AG04449 (cell line): ENCODE measurements at regions not wholly inside any gene's neighbourhood (a gene's known extent, or its start where the extent isn't known, plus 50 kb on each side); places are given as distances from the start of the nearest gene placed in this dataset.
"Not testable (repeated sequence)": the region's sequence is repeated elsewhere in the genome, so short reads cannot be mapped to it uniquely, and the experiment has no call there.

ENCODE experiments used
- CTCF ChIA-PET: fragments of 350-600 bp; formaldehyde crosslinking; extraction: SDS; loops from one replicate; lab custom pipeline; 2021; ENCODE audit warnings: antibody characterized with exemption; lab: Yijun Ruan, JAX
- POLR2A ChIA-PET: fragments of 400-600, 350-600 bp; formaldehyde crosslinking; extraction: SDS; loops from one replicate; lab custom pipeline; 2020; ENCODE audit warnings: antibody characterized with exemption, inconsistent platforms; lab: Yijun Ruan, JAX
- DNase-seq: peaks from one replicate; pipeline ENCODE4 v3.0.0-alpha.2; 2010; ENCODE audit warnings: low read depth, low spot score
- H3K4me3 ChIP-seq: 2 replicates; pipeline ENCODE4 v1.5.1; 2011; ENCODE audit warnings: low read depth, mild to moderate bottlenecking, control low read depth, low read length
- TF ChIP-seq, protein P1 (sequence below): IDR thresholded peaks from one replicate; pipeline ENCODE4 v1.5.1; 2011; ENCODE audit warnings: mild to moderate bottlenecking, moderate library complexity, low read length, control low read depth, inconsistent platforms; ENCODE audit not compliant: insufficient read depth; ENCODE audit errors: missing control alignments

DNA sequence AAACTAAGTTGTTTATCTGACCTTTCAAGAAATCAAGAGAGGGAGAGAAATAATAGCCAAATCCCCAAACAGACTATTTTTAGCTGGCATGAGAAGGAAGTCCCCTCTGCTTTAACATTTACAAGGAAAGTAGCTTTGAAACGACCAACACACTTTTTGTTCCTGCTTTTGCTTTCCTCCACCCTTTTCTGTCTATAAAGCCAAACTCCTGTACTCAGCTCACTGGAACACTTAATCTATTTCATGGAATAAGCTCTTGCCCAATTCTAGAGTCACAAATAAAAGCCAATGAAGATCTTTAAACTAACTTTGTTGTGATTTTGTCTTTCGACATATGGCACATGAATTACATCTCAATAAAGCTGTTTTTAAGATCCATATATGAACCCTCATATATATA, 86.8 kb upstream of the CCDC71L start:
- H3K4me3 ChIP-seq, result no peak overlapping the region
- DNase-seq, result no peak
- ChIA-PET CTCF (interaction anchor here (2.0 to 2.1 kb wide), 2 partner anchors 11 to 89 kb away, joined by 8 to 13 read pairs; no protein-coding TSS in a partner anchor), POLR2A (no interaction called here)
- TF ChIP-seq, protein P1, sequence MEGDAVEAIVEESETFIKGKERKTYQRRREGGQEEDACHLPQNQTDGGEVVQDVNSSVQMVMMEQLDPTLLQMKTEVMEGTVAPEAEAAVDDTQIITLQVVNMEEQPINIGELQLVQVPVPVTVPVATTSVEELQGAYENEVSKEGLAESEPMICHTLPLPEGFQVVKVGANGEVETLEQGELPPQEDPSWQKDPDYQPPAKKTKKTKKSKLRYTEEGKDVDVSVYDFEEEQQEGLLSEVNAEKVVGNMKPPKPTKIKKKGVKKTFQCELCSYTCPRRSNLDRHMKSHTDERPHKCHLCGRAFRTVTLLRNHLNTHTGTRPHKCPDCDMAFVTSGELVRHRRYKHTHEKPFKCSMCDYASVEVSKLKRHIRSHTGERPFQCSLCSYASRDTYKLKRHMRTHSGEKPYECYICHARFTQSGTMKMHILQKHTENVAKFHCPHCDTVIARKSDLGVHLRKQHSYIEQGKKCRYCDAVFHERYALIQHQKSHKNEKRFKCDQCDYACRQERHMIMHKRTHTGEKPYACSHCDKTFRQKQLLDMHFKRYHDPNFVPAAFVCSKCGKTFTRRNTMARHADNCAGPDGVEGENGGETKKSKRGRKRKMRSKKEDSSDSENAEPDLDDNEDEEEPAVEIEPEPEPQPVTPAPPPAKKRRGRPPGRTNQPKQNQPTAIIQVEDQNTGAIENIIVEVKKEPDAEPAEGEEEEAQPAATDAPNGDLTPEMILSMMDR, result no peak

DNA sequence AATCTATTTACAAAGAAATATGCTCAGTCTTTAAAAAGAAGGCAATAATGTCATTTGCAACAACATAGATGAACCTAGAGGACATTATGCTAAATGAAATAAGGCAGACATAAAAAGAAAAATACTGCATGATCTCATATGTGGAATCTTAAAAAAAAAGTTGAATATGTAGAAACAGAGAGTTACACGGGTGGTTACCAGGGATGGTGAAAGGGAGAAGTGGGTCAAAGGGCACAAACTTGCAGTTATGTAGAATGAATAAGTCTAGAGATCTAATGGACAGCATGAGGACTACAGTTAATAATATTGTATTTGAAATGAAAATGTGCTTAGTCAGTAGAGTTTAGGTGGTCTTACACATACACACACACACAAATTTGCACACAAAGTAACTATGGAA, 88.2 kb upstream of the CCDC71L start:
- ChIA-PET POLR2A (no interaction called here), CTCF (interaction anchor here (2.0 to 2.1 kb wide), 2 partner anchors 13 to 90 kb away, joined by 8 to 13 read pairs; no protein-coding TSS in a partner anchor)
- TF ChIP-seq, protein P1, result no peak
- no peak for DNase-seq
- no peak overlapping the region for H3K4me3 ChIP-seq

DNA sequence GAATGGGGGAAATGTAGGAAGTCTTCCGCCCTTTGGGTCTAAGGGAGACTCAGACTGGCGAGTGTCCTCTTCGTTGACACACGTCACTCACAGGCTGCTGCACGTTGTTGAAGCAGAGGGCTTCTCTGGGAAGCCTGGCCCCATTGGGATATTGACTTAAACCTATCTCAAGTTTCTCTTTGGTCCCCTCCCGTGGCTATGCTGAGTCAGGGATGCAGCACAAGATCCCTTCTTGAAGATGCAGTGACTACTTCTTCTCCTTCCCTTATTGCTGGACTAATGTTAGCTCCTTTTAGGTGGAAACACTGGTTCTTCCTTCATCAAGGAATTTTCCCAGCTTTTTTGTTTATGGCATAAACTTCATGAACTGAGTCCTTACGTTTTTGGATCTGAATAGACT, 89.8 kb upstream of the CCDC71L start:
- ChIA-PET CTCF (interaction anchor here (1.5 kb wide), 1 partner anchor 14 kb away, joined by 10 read pairs; no protein-coding TSS in a partner anchor), POLR2A (interaction anchor here (0.6 kb wide), 1 partner anchor 366 kb away, joined by 3 read pairs; no protein-coding TSS in a partner anchor)
- no peak for DNase-seq
- TF ChIP-seq, protein P1, result no peak
- no peak overlapping the region for H3K4me3 ChIP-seq

DNA sequence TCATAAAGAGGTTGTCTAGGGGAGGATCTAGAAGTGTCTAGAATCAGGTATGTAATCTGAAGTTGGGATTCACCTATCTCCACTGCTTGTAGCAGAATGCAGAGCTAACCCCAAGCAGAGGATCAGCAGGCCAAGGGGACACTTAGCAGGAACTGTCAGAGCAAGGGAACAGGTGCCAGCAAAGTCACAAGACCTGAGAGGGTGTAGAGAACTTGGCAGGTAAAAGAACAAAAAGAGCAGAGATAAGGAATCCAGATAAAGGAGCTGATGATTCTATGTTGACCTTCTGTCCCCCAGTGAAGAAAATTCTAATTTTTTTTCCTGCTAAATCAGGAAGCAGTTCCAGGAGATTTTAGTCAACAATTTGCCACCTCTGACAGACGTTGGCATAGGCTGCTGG, 91.4 kb upstream of the CCDC71L start:
- ChIA-PET POLR2A (no interaction called here), CTCF (interaction anchor here (0.9 to 1.3 kb wide), 2 partner anchors 8 to 16 kb away, joined by 3 read pairs; no protein-coding TSS in a partner anchor)
- no peak for DNase-seq
- TF ChIP-seq, protein P1, result no peak
- no peak overlapping the region for H3K4me3 ChIP-seq

DNA sequence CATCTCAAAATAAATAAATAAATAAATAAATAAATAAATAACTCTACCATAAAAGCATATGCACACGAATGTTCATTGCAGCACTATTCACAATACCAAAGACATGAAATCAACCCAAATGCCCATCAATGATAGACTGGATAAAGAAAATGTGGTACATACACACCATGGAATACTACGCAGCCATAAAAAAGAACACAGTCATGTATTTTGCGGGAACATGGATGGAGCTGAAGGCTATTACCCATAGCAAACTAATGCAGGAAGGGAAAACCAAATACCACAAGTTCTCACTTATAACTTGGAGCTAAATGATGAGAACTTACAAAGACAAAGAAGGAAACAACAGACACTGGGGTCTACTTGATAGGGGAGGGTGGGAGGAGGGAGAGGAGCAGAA, 94.1 kb upstream of the CCDC71L start:
- POLR2A ChIA-PET, result not testable (repeated sequence)

DNA sequence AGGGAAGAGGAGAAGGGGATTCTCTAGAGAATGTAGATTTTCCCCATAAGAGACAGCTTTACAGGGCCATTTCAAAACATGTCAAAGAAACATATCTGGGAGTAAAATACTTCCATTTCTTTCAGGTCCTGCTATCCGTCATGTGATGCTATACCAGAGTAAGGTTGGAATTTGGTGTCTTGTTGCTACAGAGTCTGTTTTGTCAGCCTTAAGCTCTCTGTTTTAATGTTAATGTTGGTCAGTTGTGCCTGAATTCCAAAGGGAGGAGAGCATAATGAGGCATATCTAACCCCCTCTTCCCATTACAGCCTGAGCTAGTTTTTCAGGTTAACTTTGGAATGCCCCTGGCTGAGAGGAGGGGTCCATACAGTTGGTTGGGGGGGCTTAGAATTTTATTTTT, 94.7 kb upstream of the CCDC71L start:
- POLR2A ChIA-PET, result no interaction called here
- CTCF ChIA-PET, result interaction anchor here (1.1 to 3.7 kb wide), 2 partner anchors 19 to 391 kb away, joined by 3 to 21 read pairs; no protein-coding TSS in a partner anchor
- no peak overlapping the region for H3K4me3 ChIP-seq
- no peak for DNase-seq
- TF ChIP-seq, protein P1, result no peak

More for the DNA sequence above, 94.1 kb upstream of the CCDC71L start:
- CTCF ChIA-PET, result interaction anchor here (1.1 to 1.8 kb wide), 2 partner anchors 392 to 578 kb away, joined by 3 to 5 read pairs; no protein-coding TSS in a partner anchor
- not testable (repeated sequence) for H3K4me3 ChIP-seq, DNase-seq

DNA sequence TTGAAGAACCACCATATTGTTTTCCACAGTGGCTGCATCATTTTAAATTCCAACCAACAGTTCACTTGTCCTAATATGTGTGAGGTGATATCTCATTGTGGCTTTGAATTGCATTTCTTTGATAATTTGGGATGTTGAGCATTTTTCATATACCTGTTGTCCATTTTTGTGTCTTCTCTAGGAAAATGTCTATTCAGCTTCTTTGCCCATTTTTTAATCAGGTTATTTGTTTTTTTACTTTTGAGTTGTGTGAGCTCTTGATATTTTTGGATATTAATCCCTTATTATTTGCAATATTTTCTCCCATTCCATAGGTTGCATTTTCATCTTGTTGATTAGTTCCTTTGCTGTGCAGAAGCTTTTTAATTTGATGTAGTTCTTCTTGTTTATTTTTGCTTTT, 95.1 kb upstream of the CCDC71L start:
- POLR2A ChIA-PET, result no interaction called here

More for the DNA sequence above, 95.1 kb upstream of the CCDC71L start:
- TF ChIP-seq, protein P1, result no peak
- H3K4me3 ChIP-seq, result no peak overlapping the region
- DNase-seq, result no peak
- CTCF ChIA-PET, result interaction anchor here (1.1 to 3.7 kb wide), 2 partner anchors 20 to 391 kb away, joined by 3 to 21 read pairs; no protein-coding TSS in a partner anchor
